Stimulated activated CD8-positive, alpha-beta memory T cell treated with anti-CD3 and anti-CD28 coated beads, Interleukin-4, amount 100 ng/mL, for 4 hours (primary cell): ENCODE measurements at regions not wholly inside any gene's neighbourhood (a gene's known extent, or its start where the extent isn't known, plus 50 kb on each side); places are given as distances from the start of the nearest gene placed in this dataset.
"Not testable (repeated sequence)": the region's sequence is repeated elsewhere in the genome, so short reads cannot be mapped to it uniquely, and the experiment has no call there.

Experiments used
- DNase-seq, 2 donors: peaks; one replicate each; pipeline ENCODE4 v3.0.0-alpha.2; 2020; ENCODE audit warnings: low read depth in 2 of 2, low spot score in 1 of 2

DNA sequence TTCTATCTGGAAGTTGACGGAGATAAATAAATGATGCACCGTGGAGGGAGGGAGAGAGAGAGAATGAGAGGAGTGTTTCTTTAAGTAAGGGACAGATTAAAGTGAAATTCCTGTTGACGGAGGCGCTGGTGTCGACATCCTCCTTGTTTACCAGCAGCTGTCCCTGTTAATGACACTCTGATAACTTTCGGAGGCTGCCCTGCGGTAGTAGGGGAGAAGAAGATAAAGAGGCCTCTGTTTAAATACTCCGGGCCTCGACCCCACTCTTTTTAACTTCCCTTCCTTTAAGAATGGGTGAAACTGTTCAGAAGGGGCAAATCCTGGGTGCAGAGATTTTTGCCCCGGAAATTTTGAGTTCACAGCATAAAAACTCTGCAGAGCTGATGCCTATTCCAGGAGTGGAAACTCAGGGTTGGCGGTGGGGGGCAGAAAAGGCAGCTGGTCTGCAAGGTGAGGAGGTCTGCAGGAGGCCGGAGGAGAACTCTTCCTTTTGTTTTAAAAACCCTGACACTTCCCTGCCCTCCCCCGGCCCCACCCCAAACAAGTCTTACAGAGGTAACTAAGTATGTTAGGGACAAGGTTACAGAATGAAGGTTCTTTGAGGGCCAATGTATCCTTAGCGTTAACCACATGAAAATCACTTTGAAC is 276.6 kb upstream of the NR2F2 start:
- no peak for DNase-seq

DNA sequence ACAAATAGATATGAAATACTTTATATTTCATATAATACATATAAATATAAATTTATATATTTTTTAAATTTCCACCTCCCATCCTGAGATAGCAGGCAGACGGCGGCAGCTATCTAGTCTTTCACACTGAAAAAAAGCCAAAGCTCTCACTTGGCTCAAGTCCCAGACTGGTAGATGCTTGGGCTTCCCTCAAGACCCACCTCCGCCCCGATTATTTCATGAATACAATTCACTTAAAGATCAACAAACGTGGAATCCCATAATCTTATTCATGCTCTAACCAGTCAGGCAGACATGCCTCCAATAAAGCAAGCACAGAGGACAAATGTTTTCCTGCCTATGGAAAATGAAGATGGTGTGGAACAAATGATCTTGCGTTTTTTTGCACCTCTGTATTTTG is 275.9 kb upstream of the NR2F2 start:
- no peak for DNase-seq

DNA sequence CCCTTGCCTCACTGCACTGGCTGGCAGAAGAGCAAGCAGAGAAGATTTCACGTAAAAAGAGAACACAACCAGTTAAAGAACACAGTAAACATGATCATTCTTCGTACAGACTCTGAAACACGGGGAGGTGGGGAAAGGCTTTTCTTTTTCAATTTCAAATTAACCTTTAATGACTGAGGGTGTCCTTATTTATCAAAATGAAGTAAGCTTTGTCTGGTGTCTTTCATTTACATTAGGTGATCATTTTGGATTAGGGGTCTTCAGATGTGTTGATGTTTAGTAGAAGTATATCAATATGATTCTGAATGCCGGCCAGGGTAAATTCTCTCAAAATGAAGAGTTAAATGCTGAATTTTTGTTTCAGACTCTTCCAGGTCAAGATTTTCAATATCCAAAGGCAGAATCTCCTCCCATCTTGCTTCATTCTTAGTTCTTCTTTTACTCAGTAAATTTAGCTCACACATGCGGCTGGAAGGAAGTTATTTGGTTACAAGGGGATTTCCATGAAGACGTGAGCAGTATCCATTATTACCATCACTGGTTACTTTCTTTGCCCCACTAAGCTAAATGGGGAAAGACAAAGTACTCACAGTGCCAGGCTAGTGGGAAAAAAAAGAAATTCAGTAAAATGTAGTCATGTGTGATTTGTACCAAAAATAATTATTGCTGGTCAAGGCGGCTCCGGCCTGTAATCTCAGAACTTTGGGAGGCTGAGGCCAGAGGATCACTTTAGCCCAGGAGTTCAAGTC is 272.2 kb upstream of the NR2F2 start:
- DNase-seq = no peak

DNA sequence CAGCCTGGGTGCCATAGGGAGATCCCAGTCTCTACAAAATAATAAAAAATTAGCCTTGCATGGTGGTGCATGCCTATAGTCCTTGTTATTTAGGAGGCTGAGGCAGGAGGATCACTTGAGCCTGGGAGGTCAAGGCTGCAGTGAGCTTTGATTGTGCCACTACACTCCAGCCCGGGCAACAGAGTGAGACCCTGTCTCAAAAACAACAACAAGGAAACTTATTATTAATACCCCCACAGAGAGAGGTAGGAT is 271.7 kb upstream of the NR2F2 start:
- not testable (repeated sequence) for DNase-seq

DNA sequence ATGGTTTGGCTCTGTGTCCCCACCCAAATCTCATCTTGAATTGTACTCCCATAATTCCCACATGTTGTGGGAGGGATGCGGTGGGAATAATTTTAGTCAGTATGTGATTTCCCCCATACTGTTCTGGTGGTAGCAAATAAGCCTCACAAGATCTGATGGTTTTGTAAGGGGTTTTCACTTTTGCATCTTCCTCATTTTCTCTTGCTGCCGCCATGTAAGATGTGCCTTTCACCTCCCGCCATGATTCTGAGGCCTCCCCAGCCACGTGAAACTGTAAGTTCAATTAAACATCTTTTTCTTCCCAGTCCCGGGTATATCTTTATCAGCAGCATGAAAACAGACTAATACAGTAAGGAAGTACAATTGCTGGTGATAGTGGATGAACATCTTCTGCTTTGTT is 269.9 kb upstream of the NR2F2 start:
- not testable (repeated sequence) for DNase-seq

DNA sequence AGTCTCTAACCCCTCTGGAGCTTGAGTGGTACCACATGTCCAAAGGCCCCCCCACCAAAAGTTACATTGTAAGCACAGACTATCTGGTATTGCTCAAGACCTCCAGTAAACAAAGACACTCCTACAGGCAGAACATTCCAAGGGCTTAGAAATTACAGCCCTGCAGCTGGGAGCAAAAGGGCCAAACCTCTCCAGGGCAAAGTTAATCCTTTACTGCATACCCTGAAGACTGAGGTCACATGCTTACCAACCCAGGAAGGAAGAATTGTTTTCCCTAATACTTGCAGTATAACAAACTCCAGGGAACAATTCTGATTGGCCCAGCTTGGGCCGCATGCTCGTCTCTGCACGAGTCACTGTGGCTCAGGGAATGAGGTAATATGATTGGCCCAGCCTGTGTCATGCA is 266.1 kb upstream of the NR2F2 start:
- DNase-seq = no peak

DNA sequence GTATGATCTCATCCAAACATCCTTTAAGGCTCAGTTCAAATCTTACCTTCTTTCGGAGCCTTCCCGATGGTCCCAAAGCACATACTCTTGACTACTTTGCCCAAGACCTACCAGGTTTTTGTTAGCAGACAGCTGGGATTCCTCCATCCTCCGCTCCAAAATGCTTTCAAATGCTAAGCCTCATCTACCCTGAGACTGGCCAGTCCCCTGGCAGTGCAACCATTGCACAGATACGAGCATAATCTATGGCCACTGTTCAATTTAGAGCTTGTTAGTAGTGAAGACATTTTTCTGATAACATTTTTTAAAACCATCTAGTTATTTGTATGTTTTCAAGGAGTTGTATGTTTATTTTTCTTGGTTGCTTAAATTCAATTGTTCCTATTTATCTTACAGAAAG is 264.4 kb upstream of the NR2F2 start:
- DNase-seq = no peak

DNA sequence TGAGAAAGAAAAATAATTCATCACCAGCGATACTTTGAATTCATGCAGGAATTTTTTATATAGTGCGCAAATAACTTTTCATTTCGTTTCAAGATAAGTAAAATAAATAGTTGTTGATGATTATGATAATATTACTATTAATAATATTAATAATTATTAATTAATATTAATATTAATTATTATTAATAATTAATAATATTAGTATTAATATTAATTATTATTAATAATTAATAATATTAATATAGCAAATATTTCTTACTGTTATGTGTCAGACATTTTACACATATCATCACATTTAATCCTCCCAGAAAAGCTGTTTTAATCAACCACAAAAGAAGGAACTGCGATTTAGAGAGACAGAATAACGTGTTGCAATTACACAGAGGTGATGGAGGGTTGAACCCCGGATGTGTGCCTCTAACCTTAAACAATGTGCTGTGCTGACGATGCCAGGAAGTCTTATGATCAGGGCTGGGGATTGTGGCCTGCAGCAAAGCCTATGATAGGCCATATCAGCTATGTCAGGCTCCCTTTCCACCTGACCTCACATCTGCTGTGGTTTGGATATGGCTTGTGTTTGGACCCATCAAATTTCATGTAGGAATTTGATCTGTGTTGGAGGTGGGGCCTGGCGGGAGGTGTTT is 263.5 kb upstream of the NR2F2 start:
- no peak for DNase-seq

DNA sequence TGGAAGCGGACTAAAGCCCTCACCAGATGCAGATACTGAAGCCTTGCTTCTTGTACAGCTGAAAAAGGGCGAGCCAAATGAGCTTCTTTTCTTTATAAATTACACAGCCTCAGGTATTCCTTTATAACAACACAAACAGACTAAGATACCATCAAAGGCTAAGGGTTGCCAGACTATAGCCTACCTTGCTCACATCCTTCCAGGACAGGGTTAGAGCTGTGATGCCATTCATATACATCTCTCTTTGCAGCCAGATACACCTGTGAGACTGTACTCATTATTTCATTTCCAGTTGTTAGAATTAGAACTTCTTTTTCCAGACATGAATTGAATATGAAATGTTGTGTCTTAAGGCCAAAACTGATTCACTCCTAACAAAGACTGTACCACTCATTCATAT is 262.8 kb upstream of the NR2F2 start:
- no peak for DNase-seq

DNA sequence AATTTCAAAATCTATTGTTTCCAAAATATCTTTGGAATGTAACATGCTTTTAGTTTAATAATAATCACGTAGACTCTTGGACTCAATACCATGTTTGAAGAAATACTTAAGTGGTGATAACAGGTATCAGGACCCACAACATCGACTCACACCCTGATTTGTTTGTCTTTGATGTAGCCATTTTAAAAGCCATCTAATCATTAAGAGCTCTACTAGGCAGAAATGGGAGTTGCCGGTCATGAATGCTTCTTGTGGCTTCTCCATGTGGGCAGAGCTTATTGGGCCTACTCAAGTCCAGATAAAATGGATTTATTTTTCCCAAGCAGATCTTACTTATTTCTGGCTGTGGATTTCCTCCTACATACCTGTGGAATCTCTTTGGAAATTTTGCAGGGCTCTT is 261.6 kb upstream of the NR2F2 start:
- no peak for DNase-seq

DNA sequence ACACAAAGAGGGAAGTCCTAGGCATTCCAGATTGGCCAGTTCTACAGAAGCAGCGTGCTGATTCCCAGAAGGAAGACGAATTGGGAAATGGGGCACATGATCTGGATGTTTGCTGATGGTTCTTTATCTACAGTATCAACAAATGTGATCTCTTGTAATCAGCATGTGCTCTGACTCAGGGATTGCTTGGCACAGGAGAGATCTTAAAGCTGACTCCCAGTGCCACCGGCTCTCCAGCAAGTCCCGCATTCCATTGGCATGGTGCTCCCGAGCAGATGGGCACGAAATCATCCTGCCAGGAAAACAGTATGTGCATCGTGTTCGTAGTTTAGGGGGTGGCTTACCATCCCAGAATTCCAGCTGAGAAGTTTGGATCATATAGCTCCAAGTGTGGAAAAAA is 259.9 kb upstream of the NR2F2 start:
- DNase-seq = no peak

DNA sequence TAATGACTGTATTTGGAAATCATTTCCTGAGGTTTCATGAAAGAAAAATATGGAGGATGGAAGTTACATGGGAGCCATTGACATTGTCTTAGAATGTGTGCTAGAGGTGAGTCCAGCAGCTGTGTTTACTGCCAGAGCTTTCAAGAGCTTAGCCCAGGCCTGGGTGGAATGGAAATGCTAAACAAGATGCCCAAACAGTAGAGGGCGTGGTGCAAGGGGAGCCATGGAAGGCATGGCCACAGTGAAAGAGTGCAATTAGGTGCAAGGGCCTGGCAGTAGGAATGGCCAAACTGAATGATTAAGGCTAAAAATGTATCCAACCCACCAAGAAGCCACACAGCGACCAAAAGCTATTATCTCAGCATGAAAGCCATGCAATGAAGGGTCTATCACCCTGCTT is 257.7 kb upstream of the NR2F2 start:
- no peak for DNase-seq

DNA sequence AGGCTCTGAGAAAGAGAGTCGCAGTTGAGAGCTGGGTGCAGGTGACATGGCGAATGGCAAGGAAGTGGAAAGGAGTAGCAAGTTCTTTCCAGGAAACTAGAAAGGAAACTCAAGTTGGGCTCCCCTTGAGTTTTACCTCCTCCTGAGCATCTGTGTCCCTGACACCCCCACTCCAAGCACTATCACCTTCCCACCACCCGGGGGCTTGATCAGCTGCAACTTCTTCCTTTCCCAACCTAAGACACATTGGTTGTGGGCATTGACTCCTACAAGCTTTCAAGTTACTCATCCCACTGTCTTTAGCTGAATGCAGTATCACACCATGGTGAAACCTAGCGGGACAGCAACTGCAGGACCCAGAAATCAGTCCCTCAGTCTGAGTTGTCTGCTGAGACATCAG is 256.6 kb upstream of the NR2F2 start:
- DNase-seq = no peak

DNA sequence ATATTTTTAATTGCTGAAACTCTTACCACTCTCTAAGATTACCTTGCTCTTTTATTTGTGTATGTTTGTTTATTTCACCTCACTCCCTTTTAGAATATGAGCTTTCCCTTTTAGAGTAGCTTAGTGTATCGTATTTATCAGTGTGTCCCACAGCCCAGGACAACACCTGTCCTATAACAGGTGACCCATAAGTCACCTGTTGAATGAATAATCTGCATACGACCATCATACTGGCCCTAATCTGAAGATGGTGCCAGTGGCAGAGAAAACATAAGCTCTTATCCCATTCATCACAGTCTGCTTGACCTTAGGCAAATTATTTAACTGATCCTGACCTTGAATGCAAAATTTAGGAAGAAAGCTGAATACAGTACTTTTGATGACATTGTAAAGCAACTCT is 254.6 kb upstream of the NR2F2 start:
- no peak for DNase-seq

DNA sequence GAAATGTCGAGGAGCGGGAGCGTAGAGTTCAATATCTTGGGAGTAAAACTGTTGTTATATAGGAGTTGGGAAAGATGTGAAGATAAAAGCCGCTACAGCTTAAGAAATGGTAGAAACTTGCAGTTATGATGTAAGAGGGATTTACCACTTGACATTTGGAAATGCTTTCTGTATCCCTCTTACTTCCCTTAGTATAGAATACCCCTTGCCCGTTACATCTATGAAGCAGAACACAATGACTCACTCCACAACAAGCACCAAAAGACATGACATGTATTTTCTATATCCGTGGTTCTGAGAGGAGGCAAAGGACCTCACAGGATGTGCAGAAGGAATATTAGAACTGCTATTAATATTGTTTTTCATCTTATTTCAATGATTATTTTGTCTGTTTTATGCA is 254.2 kb upstream of the NR2F2 start:
- DNase-seq = no peak

DNA sequence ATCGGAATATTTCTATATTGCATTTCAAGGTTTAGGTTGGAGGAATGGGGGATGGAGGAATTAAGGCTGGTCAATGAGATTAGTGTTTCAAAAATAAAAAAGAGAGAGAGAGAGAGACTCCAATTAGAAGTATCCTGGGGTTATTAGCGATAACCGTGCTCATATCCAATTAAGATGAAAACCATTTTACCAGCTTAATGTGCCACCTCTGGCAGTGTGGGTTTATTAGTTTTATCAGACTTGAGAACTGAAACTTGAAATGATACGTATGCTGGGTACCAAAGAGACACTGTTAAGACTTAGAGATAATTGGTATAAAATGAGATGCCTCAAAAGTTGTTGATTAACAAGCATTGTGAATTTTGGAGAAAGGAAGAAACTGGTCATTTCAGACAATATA is 251.5 kb upstream of the NR2F2 start:
- no peak for DNase-seq

DNA sequence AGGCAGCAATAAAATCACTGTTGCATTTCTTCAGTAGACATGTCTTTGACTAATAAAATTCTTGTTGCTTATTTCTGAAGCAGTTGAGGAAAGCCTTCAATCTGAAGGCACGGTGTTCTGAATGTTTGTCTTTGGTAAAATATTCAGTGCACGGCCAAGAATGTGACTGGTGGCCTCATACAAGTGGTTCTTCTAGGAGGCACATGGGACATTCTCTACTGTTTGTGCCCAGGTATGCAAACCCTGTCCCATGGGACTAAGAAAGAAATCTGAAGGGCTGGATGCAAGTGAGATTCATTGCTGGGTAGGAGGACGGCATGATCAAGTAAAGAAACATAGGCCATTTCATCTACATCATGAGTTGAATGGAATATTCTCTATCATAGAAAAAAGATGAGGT is 250.6 kb upstream of the NR2F2 start:
- DNase-seq = no peak

DNA sequence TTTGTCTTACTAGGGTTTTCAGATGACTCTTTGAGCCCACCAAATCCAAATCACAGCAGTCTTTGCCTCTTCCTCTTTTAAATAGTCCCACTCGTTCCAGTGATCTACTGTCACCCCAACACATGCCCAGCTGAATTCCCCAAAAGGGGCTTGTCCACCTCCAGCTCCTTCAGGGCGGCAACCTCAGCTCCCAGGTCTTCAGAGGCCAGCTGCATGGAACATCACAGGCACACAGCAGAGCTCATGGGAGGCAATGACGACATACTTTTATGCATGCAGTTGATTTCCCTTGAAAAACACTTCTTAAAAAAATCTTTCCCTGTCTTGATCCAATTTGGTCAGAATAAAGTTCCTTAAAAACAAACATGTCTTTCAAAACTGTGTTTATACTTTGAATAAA is 244.3 kb upstream of the NR2F2 start:
- no peak for DNase-seq

DNA sequence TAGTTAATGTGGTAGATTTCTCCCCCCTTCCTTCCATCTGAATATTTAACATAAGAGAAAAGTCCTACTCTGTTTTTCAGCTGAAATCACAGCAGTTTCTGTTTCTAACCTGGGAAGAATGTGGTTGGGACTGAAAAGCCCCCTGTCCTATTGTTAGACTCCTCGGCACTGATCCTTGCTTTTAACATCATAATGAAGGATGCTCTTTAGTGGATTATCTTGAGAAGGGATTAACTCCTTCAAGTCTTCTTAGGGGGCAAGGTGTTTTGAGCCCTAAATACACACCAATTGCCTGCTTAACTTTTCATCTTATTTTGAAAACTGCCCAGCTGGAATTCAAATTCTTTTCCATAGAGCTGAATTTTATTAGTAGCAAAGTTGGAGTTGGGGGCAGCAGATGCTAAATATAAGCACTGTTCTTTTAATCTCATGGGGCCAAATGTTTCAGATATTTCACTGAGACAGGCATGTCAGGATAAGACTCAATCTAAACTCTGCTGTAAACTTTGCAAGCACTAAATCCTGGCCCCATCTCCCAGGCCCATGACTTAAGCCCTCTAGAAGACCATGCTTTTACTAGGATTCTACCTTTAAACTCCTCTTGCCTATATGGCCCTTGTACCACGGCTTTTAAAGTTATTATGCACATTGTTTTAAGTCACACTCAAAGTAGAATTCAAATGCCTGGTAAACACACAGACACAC is 243.2 kb upstream of the NR2F2 start:
- DNase-seq = no peak

DNA sequence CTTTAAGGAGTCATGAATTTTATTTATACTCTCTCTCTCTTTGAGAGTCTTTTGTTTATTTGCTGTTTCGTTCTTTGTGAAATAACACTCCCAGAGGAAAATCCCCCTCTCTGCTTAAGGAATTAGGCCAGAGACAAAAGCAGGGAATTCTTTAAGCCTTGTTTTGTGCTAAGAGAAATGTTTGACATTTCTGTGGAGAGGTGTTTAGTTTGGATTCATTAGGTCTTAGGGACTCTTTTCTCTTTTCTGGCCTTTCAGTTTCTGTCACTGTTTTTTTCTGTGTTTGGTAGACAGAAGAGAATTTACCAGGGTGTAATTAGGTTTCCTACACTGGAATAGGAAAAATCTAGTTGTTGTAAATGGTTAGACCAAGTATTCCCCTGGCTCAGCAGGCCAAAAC is 241.8 kb upstream of the NR2F2 start:
- DNase-seq = no peak

DNA sequence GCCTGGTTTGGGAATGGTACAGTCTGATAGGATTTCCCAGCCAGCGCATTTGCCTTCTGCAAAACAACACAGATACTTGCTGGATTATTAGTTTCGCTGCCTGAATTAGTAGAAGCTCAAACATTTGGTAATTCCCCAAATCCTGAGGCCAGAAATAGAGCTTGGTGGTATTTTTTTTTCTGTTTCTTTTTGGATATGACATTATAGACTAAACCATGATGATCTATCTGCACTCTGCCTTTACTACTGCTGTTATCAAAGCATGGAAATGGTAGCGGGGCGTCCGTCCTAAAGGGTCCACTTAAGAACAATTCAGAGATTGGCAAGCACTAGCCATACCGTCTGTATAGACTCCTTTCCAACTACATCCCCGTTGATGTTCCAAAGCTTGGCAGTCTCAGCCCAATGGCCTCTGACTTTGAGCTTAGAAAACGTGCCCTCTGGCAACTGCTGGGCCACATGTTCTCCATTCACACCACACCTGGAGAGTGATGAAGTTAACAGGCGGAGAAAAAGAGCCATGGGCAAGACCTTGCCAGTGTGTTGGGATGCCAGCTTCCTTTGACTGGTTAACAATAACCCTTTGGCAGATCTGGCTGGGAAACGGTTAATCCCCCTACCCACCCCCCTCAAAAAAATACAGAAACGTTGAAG is 241.0 kb upstream of the NR2F2 start:
- no peak for DNase-seq

DNA sequence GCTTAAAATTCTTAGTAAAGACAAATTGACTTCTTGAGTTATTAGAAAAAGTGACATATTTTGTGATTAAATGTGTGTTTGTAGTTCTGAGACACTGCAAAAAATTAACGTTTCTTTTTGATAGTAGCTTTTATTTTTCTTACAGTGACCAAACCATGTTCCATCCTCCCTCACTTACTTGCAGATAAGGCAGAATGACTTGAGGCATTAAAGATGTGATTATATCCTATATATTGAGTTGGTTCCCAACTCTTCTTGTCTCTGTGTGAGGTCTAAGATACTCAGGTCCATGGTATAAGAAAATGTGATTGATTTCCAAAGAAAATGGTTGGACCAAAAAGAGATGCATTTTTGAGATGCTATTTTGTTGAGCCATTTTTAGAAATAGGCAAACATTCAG is 238.3 kb upstream of the NR2F2 start:
- DNase-seq = no peak
